ENCODE measurements at regions not wholly inside any gene's neighbourhood (a gene's known extent, or its start where the extent isn't known, plus 50 kb on each side); places are given as distances from the start of the nearest gene placed in this dataset.

GRCh38 chr7:123398921-123399320 is 135.5 kb downstream of the IQUB start:
- Histone ChIP-seq H3K14ac (ENCODE audit: insufficient read depth, low read length) (no peak overlapping the region), H3K9ac (ENCODE audit: extremely low read depth, insufficient read length, low read length) (no peak overlapping the region), H3K56ac (ENCODE audit: insufficient read length, low read depth, low read length) (no peak overlapping the region), H3K4me1 (ENCODE audit: insufficient read depth, low read length) (no peaks in the 10 kb centered on the region), H3K23me2 (ENCODE audit: insufficient read length, low read depth, low read length, poor library complexity, severe bottlenecking) (no peaks in the 10 kb centered on the region), H3K79me1 (ENCODE audit: insufficient read depth, low read depth, low read length, poor library complexity, severe bottlenecking) (no peaks in the 10 kb centered on the region), H3T11ph (ENCODE audit: low read length) (no peak overlapping the region), H4K20me1 (ENCODE audit: control insufficient read depth, insufficient read depth, insufficient read length) (no peaks in the 10 kb centered on the region), H4K8ac (replicated peaks; ENCODE audit: insufficient read length, low read depth, low read length) (no peak overlapping the region), H2BK120ac (ENCODE audit: low read depth, low read length, poor library complexity, severe bottlenecking) (no peak overlapping the region), H3K18ac (ENCODE audit: insufficient read length, low read depth, low read length) (no peak overlapping the region), H3K9me3 (ENCODE audit: control insufficient read depth, low read depth, low read length) (no peaks in the 10 kb centered on the region), H3K27me3 (ENCODE audit: insufficient read depth, low read length) (no peaks in the 10 kb centered on the region), H3K4me2 (ENCODE audit: insufficient read depth, insufficient read length, low read length) (no peak overlapping the region), H2BK20ac (ENCODE audit: low read depth, low read length, poor library complexity, severe bottlenecking) (no peak overlapping the region), H3K79me2 (ENCODE audit: insufficient read depth, low read length) (no peaks in the 10 kb centered on the region), H2AFZ (ENCODE audit: low read length) (no peak overlapping the region), H2BK12ac (ENCODE audit: insufficient read length, low read depth, low read length) (no peak overlapping the region), H3K27ac (ENCODE audit: insufficient read length, low read depth, low read length) (no peak overlapping the region), H3K23ac (ENCODE audit: insufficient read length, low read depth, low read length) (no peak overlapping the region), H2BK5ac (ENCODE audit: insufficient read length, low read length) (no peak overlapping the region), H2AK5ac (ENCODE audit: insufficient read length, low read length) (no peak overlapping the region), H3K4ac (ENCODE audit: low read depth, low read length) (no peak overlapping the region), H4K5ac (ENCODE audit: insufficient read length, low read depth, low read length) (no peak overlapping the region), H2BK15ac (ENCODE audit: low read depth, low read length) (no peak overlapping the region), H4K91ac (ENCODE audit: insufficient read length, low read depth, low read length) (no peak overlapping the region)
- Mint-ChIP-seq H3K9me3 (no peaks in the 10 kb centered on the region), H3K36me3 (ENCODE audit: insufficient read depth in 1 of 3, low read depth in 3 of 3) (no peaks in the 10 kb centered on the region; a peak in 1 of 7 replicates), H3K4me3 (no peak overlapping the region), H3K4me1 (peaks cover 10 to 11% of the 10 kb centered on the region in 2 experiments), H3K27me3 (ENCODE audit: low read depth) (no peaks in the 10 kb centered on the region), H3K27ac (no peak overlapping the region)
- TF ChIP-seq, protein P1, sequence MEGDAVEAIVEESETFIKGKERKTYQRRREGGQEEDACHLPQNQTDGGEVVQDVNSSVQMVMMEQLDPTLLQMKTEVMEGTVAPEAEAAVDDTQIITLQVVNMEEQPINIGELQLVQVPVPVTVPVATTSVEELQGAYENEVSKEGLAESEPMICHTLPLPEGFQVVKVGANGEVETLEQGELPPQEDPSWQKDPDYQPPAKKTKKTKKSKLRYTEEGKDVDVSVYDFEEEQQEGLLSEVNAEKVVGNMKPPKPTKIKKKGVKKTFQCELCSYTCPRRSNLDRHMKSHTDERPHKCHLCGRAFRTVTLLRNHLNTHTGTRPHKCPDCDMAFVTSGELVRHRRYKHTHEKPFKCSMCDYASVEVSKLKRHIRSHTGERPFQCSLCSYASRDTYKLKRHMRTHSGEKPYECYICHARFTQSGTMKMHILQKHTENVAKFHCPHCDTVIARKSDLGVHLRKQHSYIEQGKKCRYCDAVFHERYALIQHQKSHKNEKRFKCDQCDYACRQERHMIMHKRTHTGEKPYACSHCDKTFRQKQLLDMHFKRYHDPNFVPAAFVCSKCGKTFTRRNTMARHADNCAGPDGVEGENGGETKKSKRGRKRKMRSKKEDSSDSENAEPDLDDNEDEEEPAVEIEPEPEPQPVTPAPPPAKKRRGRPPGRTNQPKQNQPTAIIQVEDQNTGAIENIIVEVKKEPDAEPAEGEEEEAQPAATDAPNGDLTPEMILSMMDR (conservative IDR thresholded peaks at IDR 0.05) = no peak
- DNase-seq = no peak

Data from H9 (cell line).